GM23338 (cell line): ENCODE measurements at regions not wholly inside any gene's neighbourhood (a gene's known extent, or its start where the extent isn't known, plus 50 kb on each side); places are given as distances from the start of the nearest gene placed in this dataset.

Experiments used
- CREB1 ChIP-seq: fragments of 250-450 bp; sonication (Bioruptor Pico); IDR thresholded peaks from 2 replicates; pipeline ENCODE4 v1.5.0; 2020; ENCODE audit warnings: low read depth, mild to moderate bottlenecking, moderate library complexity
- EZH2 ChIP-seq: fragments of 200-600 bp; sonication (generic); IDR thresholded peaks from one replicate; pipeline ENCODE4 v1.8.0; 2017; ENCODE audit warnings: antibody characterized with exemption, mild to moderate bottlenecking, low read depth; ENCODE audit not compliant: unreplicated experiment
- EZH2phosphoT487 ChIP-seq: fragments of 200-600 bp; sonication (generic); IDR thresholded peaks from one replicate; pipeline ENCODE4 v1.8.1; 2018; ENCODE audit warnings: antibody characterized with exemption; ENCODE audit not compliant: unreplicated experiment
- JUNB ChIP-seq: IDR thresholded peaks from one replicate; pipeline ENCODE4 v1.6.1; 2016; ENCODE audit warnings: antibody characterized with exemption; ENCODE audit not compliant: unreplicated experiment
- NANOG ChIP-seq: IDR thresholded peaks from 2 replicates; pipeline ENCODE4 v1.6.1; 2016; ENCODE audit warnings: antibody characterized with exemption, borderline replicate concordance
- POLR2AphosphoS5 ChIP-seq: IDR thresholded peaks from 2 replicates; pipeline ENCODE4 v1.6.1; 2016; ENCODE audit warnings: antibody characterized with exemption, low read depth
- STAT1 ChIP-seq: IDR thresholded peaks from one replicate; pipeline ENCODE4 v1.6.1; 2016; ENCODE audit warnings: antibody characterized with exemption; ENCODE audit not compliant: unreplicated experiment
- ZNF114 ChIP-seq: fragments of 250-450 bp; sonication (Bioruptor Pico); IDR thresholded peaks from 2 replicates; pipeline ENCODE4 v1.5.0; 2020; ENCODE audit warnings: mild to moderate bottlenecking, moderate library complexity
- ZNF331 ChIP-seq: fragments of 250-450 bp; sonication (Bioruptor Pico); IDR thresholded peaks from 2 replicates; pipeline ENCODE4 v1.5.0; 2020; ENCODE audit warnings: low read depth, mild to moderate bottlenecking, moderate library complexity
- TF ChIP-seq, protein P1 (sequence below), 2 experiments: fragments of 200-600 bp in 1 of 2; sonication (generic) in 1 of 2; conservative IDR thresholded peaks; 2 replicates each; pipeline versions ENCODE4 v1.5.1 to v1.6.1; 2016 to 2017; ENCODE audit warnings: antibody characterized with exemption in 2 of 2, low read depth in 2 of 2, mild to moderate bottlenecking in 2 of 2, moderate library complexity in 1 of 2
- TF ChIP-seq, protein P2 (sequence below): IDR thresholded peaks from one replicate; pipeline ENCODE4 v1.6.1; 2018; ENCODE audit warnings: antibody characterized with exemption; ENCODE audit not compliant: unreplicated experiment

DNA sequence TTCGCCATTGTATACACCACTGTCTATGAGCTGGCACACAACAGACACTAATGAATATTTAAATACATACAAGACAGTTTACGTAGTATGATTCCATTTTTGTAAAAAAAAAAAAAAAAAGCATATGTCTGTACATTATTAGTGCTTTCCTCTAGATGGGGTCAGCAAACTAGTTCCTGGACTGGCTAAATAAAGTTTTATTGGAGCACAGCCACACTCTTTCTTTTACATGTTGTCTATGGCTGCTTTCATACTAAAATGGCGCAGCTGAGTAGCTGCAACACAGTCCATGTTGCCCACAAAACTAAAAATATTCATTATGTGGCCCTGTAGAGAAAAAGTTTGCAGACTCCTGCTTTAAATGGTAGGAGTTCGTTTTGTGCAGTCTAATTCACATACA, 70.7 kb upstream of the FRMD4B start:
- TF ChIP-seq, protein P1, sequence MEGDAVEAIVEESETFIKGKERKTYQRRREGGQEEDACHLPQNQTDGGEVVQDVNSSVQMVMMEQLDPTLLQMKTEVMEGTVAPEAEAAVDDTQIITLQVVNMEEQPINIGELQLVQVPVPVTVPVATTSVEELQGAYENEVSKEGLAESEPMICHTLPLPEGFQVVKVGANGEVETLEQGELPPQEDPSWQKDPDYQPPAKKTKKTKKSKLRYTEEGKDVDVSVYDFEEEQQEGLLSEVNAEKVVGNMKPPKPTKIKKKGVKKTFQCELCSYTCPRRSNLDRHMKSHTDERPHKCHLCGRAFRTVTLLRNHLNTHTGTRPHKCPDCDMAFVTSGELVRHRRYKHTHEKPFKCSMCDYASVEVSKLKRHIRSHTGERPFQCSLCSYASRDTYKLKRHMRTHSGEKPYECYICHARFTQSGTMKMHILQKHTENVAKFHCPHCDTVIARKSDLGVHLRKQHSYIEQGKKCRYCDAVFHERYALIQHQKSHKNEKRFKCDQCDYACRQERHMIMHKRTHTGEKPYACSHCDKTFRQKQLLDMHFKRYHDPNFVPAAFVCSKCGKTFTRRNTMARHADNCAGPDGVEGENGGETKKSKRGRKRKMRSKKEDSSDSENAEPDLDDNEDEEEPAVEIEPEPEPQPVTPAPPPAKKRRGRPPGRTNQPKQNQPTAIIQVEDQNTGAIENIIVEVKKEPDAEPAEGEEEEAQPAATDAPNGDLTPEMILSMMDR (conservative IDR thresholded peaks at IDR 0.05; ENCODE audit: low read depth in 2 of 2) = no peak
- TF ChIP-seq EZH2 = no peak
- TF ChIP-seq, protein P2, sequence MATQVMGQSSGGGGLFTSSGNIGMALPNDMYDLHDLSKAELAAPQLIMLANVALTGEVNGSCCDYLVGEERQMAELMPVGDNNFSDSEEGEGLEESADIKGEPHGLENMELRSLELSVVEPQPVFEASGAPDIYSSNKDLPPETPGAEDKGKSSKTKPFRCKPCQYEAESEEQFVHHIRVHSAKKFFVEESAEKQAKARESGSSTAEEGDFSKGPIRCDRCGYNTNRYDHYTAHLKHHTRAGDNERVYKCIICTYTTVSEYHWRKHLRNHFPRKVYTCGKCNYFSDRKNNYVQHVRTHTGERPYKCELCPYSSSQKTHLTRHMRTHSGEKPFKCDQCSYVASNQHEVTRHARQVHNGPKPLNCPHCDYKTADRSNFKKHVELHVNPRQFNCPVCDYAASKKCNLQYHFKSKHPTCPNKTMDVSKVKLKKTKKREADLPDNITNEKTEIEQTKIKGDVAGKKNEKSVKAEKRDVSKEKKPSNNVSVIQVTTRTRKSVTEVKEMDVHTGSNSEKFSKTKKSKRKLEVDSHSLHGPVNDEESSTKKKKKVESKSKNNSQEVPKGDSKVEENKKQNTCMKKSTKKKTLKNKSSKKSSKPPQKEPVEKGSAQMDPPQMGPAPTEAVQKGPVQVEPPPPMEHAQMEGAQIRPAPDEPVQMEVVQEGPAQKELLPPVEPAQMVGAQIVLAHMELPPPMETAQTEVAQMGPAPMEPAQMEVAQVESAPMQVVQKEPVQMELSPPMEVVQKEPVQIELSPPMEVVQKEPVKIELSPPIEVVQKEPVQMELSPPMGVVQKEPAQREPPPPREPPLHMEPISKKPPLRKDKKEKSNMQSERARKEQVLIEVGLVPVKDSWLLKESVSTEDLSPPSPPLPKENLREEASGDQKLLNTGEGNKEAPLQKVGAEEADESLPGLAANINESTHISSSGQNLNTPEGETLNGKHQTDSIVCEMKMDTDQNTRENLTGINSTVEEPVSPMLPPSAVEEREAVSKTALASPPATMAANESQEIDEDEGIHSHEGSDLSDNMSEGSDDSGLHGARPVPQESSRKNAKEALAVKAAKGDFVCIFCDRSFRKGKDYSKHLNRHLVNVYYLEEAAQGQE = no peak
- no peak for TF ChIP-seq POLR2AphosphoS5
- TF ChIP-seq ZNF331 (CRISPR knock-in tag) = no peak
- no peak for TF ChIP-seq JUNB
- TF ChIP-seq EZH2phosphoT487 = no peak
- no peak for TF ChIP-seq ZNF114 (CRISPR knock-in tag)
- no peak for TF ChIP-seq STAT1
- TF ChIP-seq CREB1 (CRISPR knock-in tag) = no peak
- TF ChIP-seq NANOG = no peak
